Upper lobe of left lung (tissue), 4 donors: ENCODE measurements at regions not wholly inside any gene's neighbourhood (a gene's known extent, or its start where the extent isn't known, plus 50 kb on each side); places are given as distances from the start of the nearest gene placed in this dataset.

Source experiments
- POLR2A ChIP-seq, 4 donors: fragments of 450-650 bp; IDR thresholded peaks; one replicate each; pipeline ENCODE4 v1.5.1; 2016 to 2017; ENCODE audit warnings: antibody characterized with exemption in 4 of 4, mild to moderate bottlenecking in 2 of 4
- POLR2AphosphoS5 ChIP-seq, 2 donors: sonication (generic); formaldehyde crosslinking; IDR thresholded peaks; one replicate each; pipeline ENCODE4 v1.5.1; 2017; ENCODE audit warnings: antibody characterized with exemption in 2 of 2
- TF ChIP-seq, protein P1 (sequence below), 6 experiments: fragments of 450-650 bp in 4 of 6; fragments of 200-600 bp in 2 of 6; sonication (generic) in 2 of 6; IDR thresholded peaks; one replicate each; pipeline ENCODE4 v1.5.1; 2016 to 2019; ENCODE audit warnings: antibody characterized with exemption in 6 of 6

DNA sequence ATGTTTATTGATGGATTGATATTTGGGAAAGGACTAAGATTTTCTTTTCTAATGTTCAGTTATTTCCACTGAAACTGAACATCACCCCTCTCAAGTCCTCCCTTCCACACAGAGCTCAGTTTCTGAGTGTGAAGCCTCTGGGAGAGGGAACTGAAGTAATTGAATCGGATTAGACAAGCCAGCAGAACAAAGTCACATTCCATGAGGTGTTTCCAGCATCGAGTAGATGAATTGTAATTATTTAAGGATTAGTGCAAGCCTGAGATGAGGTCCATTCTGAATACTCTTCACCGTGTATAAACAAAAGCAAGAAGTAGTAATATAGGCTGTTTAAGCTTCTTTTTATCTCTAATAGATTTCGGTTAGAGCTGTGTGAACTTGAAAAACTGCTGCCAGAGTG lies 2060.5 kb downstream of the MAT2B start:
- TF ChIP-seq, protein P1, sequence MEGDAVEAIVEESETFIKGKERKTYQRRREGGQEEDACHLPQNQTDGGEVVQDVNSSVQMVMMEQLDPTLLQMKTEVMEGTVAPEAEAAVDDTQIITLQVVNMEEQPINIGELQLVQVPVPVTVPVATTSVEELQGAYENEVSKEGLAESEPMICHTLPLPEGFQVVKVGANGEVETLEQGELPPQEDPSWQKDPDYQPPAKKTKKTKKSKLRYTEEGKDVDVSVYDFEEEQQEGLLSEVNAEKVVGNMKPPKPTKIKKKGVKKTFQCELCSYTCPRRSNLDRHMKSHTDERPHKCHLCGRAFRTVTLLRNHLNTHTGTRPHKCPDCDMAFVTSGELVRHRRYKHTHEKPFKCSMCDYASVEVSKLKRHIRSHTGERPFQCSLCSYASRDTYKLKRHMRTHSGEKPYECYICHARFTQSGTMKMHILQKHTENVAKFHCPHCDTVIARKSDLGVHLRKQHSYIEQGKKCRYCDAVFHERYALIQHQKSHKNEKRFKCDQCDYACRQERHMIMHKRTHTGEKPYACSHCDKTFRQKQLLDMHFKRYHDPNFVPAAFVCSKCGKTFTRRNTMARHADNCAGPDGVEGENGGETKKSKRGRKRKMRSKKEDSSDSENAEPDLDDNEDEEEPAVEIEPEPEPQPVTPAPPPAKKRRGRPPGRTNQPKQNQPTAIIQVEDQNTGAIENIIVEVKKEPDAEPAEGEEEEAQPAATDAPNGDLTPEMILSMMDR (IDR thresholded peaks at IDR 0.05) = no peak
- TF ChIP-seq POLR2A (IDR thresholded peaks at IDR 0.05) (no peak), POLR2AphosphoS5 (IDR thresholded peaks at IDR 0.05) (no peak)
